Epithelial cell of esophagus (primary cell): ENCODE measurements at regions not wholly inside any gene's neighbourhood (a gene's known extent, or its start where the extent isn't known, plus 50 kb on each side); places are given as distances from the start of the nearest gene placed in this dataset.

Experiments used
- DNase-seq: peaks from one replicate; pipeline ENCODE4 v3.0.0; 2010; ENCODE audit warnings: low read depth
- H3K4me3 ChIP-seq: 2 replicates; pipeline ENCODE4 v1.5.1; 2011; ENCODE audit warnings: mild to moderate bottlenecking, low read length, control low read depth
- TF ChIP-seq, protein P1 (sequence below): IDR thresholded peaks from 2 replicates; pipeline ENCODE4 v1.5.1; 2011; ENCODE audit warnings: low read depth, mild to moderate bottlenecking, low read length, control low read depth, inconsistent platforms; ENCODE audit not compliant: insufficient read depth; ENCODE audit errors: missing control alignments

DNA sequence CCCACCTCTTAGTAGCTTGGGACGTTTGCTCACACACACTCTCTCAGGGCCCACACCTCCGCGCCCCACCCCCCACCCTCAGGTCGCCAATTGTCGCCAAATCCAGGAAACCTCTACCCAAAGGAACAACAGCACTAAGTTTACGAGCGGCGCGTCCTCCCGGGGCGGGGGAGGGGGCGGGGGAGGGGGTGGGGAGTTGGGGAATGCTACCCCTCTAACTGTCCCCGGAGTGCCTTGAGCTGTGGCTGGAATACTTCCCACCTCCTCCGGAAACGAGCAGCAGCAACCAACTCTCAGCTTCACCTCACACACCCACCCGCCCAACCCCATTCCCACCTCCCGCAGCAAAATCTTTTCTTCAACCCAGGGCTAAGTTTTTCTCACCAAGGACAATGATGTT lies 135.6 kb upstream of the ZIC3 start:
- TF ChIP-seq, protein P1, sequence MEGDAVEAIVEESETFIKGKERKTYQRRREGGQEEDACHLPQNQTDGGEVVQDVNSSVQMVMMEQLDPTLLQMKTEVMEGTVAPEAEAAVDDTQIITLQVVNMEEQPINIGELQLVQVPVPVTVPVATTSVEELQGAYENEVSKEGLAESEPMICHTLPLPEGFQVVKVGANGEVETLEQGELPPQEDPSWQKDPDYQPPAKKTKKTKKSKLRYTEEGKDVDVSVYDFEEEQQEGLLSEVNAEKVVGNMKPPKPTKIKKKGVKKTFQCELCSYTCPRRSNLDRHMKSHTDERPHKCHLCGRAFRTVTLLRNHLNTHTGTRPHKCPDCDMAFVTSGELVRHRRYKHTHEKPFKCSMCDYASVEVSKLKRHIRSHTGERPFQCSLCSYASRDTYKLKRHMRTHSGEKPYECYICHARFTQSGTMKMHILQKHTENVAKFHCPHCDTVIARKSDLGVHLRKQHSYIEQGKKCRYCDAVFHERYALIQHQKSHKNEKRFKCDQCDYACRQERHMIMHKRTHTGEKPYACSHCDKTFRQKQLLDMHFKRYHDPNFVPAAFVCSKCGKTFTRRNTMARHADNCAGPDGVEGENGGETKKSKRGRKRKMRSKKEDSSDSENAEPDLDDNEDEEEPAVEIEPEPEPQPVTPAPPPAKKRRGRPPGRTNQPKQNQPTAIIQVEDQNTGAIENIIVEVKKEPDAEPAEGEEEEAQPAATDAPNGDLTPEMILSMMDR, result no peak
- no peak for DNase-seq
- H3K4me3 ChIP-seq, result no peak overlapping the region

DNA sequence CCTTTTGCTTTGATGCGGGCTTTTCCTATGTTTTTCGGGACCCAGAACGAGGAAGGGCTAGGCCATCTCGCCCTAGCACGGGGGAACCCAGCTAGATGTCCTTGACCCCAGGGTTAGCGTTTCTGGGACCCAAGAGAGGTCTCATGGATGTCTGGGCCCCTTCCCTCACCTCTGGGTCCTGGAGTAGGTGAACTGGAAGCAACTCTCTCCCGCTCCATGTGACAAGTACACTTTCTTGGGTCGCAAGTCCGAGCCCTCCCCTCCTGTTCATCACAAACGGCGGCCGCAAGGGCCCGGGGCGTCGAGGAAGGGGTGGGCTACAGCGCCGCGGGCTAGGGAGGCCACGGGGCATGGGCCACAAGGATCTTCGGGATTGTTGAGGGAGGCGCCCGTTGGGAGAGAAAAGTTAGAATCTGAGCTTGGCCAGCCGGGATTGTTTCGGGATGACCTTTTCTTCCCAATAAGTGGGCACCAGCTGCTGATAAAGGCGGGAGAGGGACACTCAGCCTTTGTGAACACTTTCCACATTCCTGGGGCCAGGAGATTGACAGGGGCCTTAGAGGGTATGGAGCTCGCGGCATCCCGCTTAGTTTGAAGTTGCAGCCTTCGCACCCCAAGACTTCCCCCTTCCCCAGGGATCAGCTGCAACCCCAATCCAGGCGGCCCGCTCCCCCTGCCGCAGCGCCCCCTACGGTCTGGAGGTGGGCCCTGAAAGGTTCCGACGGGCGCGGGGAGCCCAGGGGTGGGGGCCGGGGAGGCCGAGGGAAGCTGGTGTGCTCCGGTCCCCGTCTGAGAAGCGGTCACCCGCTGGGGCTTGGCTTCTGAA lies 136.9 kb upstream of the ZIC3 start:
- no peak overlapping the region for H3K4me3 ChIP-seq
- TF ChIP-seq, protein P1, result no peak
- DNase-seq, result no peak

DNA sequence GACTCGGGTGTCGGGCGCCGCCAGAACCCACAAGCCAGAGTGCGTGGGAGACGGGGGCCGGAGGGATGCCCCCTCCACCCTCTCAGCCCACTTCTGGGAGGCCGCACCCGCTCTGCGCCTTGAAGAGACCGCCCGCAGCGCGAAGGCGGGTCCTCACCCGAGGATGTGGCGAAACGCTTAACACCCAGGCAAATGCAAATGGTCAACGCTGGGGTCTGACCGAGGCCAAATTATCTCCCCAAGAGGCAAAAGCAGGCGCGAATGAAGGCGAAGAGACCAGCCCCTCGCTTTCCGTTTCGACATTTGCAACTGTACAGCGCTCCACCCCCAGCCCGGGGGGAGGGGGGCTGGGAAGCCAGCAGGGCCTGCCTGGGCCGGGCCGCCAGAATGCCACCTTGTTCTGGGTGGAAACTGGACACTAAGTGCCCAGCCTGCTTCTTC lies 137.7 kb upstream of the ZIC3 start:
- peak overlapping the region; percentile 36 for H3K4me3 ChIP-seq
- no peak for DNase-seq
- TF ChIP-seq, protein P1, result no peak

DNA sequence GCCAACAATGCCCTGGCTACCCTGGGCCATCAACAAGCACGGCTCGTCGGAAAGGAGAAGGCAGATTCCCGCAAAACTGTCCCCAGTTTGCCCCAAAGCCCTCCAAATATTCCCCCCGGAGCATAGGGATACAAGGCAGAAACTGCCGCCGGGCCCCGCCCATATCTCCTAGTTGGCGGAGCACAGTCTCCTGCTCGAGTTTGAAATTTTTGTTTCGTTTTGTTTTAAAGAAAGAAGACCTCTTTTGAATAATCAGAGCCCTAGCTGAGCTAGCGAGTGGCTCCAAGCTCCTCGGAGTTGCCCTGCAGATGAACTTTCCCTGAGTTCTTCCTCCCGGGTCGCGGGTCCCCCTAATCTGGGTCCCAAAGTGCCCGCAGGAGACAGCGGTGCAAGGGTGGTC lies 138.1 kb upstream of the ZIC3 start:
- DNase-seq, result peak; percentile 2
- TF ChIP-seq, protein P1, result no peak
- peak overlapping the region; percentile 36 for H3K4me3 ChIP-seq

DNA sequence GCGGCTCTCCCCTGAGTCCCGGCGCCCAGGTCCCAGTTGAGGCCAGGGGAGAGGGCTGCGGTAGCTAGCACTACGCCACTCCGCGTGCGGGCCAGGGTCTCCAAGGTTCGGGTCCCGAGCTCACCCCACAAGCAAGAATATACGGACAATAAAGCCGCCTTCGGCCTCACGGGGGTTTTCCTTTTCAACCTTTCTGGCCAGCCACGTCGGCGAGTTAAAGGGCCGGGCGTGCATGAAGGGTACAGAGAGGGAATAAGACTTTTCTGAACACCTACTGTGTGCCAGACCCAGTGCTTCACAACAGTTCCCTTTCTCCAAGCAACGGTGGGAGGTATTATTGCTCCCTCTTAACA lies 138.5 kb upstream of the ZIC3 start:
- TF ChIP-seq, protein P1, result no peak
- peak overlapping the region; percentile 36 for H3K4me3 ChIP-seq
- no peak for DNase-seq

DNA sequence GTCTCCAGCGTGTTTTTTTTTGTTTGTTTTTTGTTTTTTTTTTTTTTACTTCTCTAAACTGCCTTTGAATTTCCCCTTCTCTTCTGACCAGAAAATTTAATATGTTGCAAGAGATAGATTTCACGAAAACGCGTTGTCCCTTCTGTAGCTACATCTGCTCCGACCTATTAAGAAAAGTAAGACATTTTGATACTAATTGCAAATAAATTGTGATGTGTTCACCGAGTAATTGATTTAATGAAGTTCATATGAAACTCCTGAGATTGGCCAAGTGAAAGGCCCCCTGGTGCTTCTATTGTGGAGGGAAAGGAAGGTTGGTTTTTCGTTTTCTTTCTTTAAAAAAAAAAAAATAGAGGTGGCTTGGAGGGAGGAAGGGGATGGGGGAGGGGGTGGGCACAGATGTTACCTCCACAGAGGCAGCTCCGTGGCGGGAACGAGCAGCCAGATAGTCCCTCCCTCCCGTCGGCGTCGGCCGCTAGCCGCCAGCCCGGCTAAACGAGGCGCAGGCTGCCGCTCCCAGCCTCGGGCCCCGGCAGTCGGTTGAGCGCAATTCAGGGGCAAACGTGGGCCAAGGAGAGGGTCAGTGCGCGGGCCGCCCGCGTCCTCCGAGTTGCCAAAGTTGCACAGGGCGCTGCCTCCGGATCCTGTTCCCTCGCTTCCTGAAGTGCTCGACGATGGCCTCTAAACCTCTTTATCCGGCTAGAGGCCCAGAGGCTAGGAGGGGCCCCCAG lies 139.1 kb upstream of the ZIC3 start:
- DNase-seq, result no peak
- TF ChIP-seq, protein P1, result no peak
- no peak overlapping the region for H3K4me3 ChIP-seq
